ENCODE measurements at regions not wholly inside any gene's neighbourhood (a gene's known extent, or its start where the extent isn't known, plus 50 kb on each side); places are given as distances from the start of the nearest gene placed in this dataset.

GRCh38 chr12:25328072-25328712, 77.5 kb upstream of the KRAS start:
- TF ChIP-seq CTCF (IDR thresholded peaks at IDR 0.05) (no peak), POLR2A (IDR thresholded peaks at IDR 0.05) (no peak)
